H9 (cell line): ENCODE measurements at regions not wholly inside any gene's neighbourhood (a gene's known extent, or its start where the extent isn't known, plus 50 kb on each side); places are given as distances from the start of the nearest gene placed in this dataset.

Experiments
- DNase-seq: peaks from one replicate; pipeline ENCODE4 v3.0.0-alpha.2; 2017
- H2AFZ ChIP-seq: one replicate; pipeline ENCODE4 v1.6.1; 2013; ENCODE audit warnings: mild to moderate bottlenecking, low read length, control low read depth, moderate library complexity
- H2AK5ac ChIP-seq: 2 replicates; pipeline ENCODE4 v1.6.1; 2013; ENCODE audit warnings: low read length, control low read depth, mixed read lengths; ENCODE audit not compliant: insufficient read length
- H2BK120ac ChIP-seq: one replicate; pipeline ENCODE4 v1.6.1; 2013; ENCODE audit warnings: low read depth, mild to moderate bottlenecking, low read length, control low read depth, inconsistent platforms; ENCODE audit not compliant: poor library complexity, severe bottlenecking
- H2BK12ac ChIP-seq: 2 replicates; pipeline ENCODE4 v1.6.1; 2013; ENCODE audit warnings: low read length, control low read depth, mixed read lengths, low read depth; ENCODE audit not compliant: insufficient read length
- H2BK15ac ChIP-seq: 2 replicates; pipeline ENCODE4 v1.6.1; 2013; ENCODE audit warnings: low read depth, low read length, control low read depth
- H2BK20ac ChIP-seq: one replicate; pipeline ENCODE4 v1.6.1; 2013; ENCODE audit warnings: low read depth, mild to moderate bottlenecking, low read length, control low read depth, inconsistent platforms; ENCODE audit not compliant: poor library complexity, severe bottlenecking
- H2BK5ac ChIP-seq: 2 replicates; pipeline ENCODE4 v1.6.1; 2013; ENCODE audit warnings: low read length, control low read depth, mixed read lengths; ENCODE audit not compliant: insufficient read length
- H3K14ac ChIP-seq: 2 replicates; pipeline ENCODE4 v1.6.1; 2013; ENCODE audit warnings: low read length, control low read depth; ENCODE audit not compliant: insufficient read depth
- H3K18ac ChIP-seq: 2 replicates; pipeline ENCODE4 v1.6.1; 2013; ENCODE audit warnings: low read depth, mild to moderate bottlenecking, mixed read lengths, low read length, control low read depth; ENCODE audit not compliant: insufficient read length
- H3K23ac ChIP-seq: 2 replicates; pipeline ENCODE4 v1.6.1; 2013; ENCODE audit warnings: low read length, control low read depth, mixed read lengths, low read depth; ENCODE audit not compliant: insufficient read length
- H3K23me2 ChIP-seq: 2 replicates; pipeline ENCODE4 v1.6.1; 2013; ENCODE audit warnings: low read depth, mild to moderate bottlenecking, mixed read lengths, low read length, control low read depth; ENCODE audit not compliant: insufficient read length, poor library complexity, severe bottlenecking
- H3K27ac ChIP-seq: 2 replicates; pipeline ENCODE4 v1.5.1; 2013; ENCODE audit warnings: low read length, control low read depth, mixed read lengths, low read depth; ENCODE audit not compliant: insufficient read length
- H3K27me3 ChIP-seq: 2 replicates; pipeline ENCODE4 v1.6.1; 2013; ENCODE audit warnings: low read length, control low read depth, inconsistent platforms; ENCODE audit not compliant: insufficient read depth
- H3K4ac ChIP-seq: 2 replicates; pipeline ENCODE4 v1.6.1; 2013; ENCODE audit warnings: low read depth, mild to moderate bottlenecking, control low read depth, inconsistent platforms, low read length, moderate library complexity
- H3K4me1 ChIP-seq: 2 replicates; pipeline ENCODE4 v1.6.1; 2013; ENCODE audit warnings: low read length, control low read depth, inconsistent platforms; ENCODE audit not compliant: insufficient read depth
- H3K4me2 ChIP-seq: 2 replicates; pipeline ENCODE4 v1.6.1; 2013; ENCODE audit warnings: low read length, control low read depth, mixed read lengths; ENCODE audit not compliant: insufficient read length, insufficient read depth
- H3K56ac ChIP-seq: 2 replicates; pipeline ENCODE4 v1.6.1; 2013; ENCODE audit warnings: low read depth, mild to moderate bottlenecking, mixed read lengths, low read length, control low read depth; ENCODE audit not compliant: insufficient read length
- H3K79me1 ChIP-seq: 2 replicates; pipeline ENCODE4 v1.6.1; 2013; ENCODE audit warnings: low read depth, mild to moderate bottlenecking, moderate library complexity, low read length, control low read depth, inconsistent platforms; ENCODE audit not compliant: insufficient read depth, poor library complexity, severe bottlenecking
- H3K79me2 ChIP-seq: 2 replicates; pipeline ENCODE4 v1.6.1; 2013; ENCODE audit warnings: low read length, control low read depth, inconsistent platforms; ENCODE audit not compliant: insufficient read depth
- H3K9ac ChIP-seq: 2 replicates; pipeline ENCODE4 v1.6.1; 2013; ENCODE audit warnings: low read length, control low read depth, mixed read lengths; ENCODE audit not compliant: insufficient read length; ENCODE audit errors: extremely low read depth
- H3K9me3 ChIP-seq: one replicate; pipeline ENCODE4 v1.6.1; 2013; ENCODE audit warnings: low read depth, low read length, inconsistent platforms; ENCODE audit not compliant: control insufficient read depth
- H3T11ph ChIP-seq: one replicate; pipeline ENCODE4 v1.6.1; 2013; ENCODE audit warnings: mild to moderate bottlenecking, low read length, control low read depth, inconsistent platforms
- H4K20me1 ChIP-seq: one replicate; pipeline ENCODE4 v1.6.1; 2013; ENCODE audit not compliant: control insufficient read depth, insufficient read length, insufficient read depth
- H4K5ac ChIP-seq: 2 replicates; pipeline ENCODE4 v1.6.1; 2013; ENCODE audit warnings: low read depth, mild to moderate bottlenecking, mixed read lengths, low read length, control low read depth; ENCODE audit not compliant: insufficient read length
- H4K8ac ChIP-seq: replicated peaks from 2 replicates; pipeline ENCODE4 v1.6.1; 2013; ENCODE audit warnings: low read length, control low read depth, mixed read lengths, low read depth; ENCODE audit not compliant: insufficient read length
- H4K91ac ChIP-seq: 2 replicates; pipeline ENCODE4 v1.6.1; 2013; ENCODE audit warnings: low read depth, mild to moderate bottlenecking, moderate library complexity, mixed read lengths, low read length, control low read depth; ENCODE audit not compliant: insufficient read length
- H3K27ac Mint-ChIP-seq, 3 experiments: 2 replicates in 2 of 3; 3 replicates in 1 of 3; pipeline ENCODE4 v1.8.0; 2020 to 2021; ENCODE audit warnings: mixed read lengths in 3 of 3, mild to moderate bottlenecking in 1 of 3, moderate library complexity in 1 of 3
- H3K27me3 Mint-ChIP-seq: 2 replicates; pipeline ENCODE4 v1.8.0; 2021; ENCODE audit warnings: low read depth, mild to moderate bottlenecking, moderate library complexity, mixed read lengths
- H3K36me3 Mint-ChIP-seq, 3 experiments: 2 replicates in 2 of 3; 3 replicates in 1 of 3; pipeline ENCODE4 v1.8.0; 2020 to 2021; ENCODE audit warnings: low read depth in 3 of 3, mixed read lengths in 3 of 3; ENCODE audit not compliant: insufficient read depth in 1 of 3
- H3K4me1 Mint-ChIP-seq, 2 experiments: 2 replicates each; pipeline ENCODE4 v1.8.0; 2020; ENCODE audit warnings: mixed read lengths in 2 of 2
- H3K4me3 Mint-ChIP-seq, 2 experiments: 2 replicates in 1 of 2; 3 replicates in 1 of 2; pipeline ENCODE4 v1.8.0; 2020 to 2021; ENCODE audit warnings: mild to moderate bottlenecking in 2 of 2, mixed read lengths in 2 of 2, moderate library complexity in 1 of 2
- H3K9me3 Mint-ChIP-seq, 2 experiments: 2 replicates in 1 of 2; 3 replicates in 1 of 2; pipeline ENCODE4 v1.8.0; 2020; ENCODE audit warnings: mild to moderate bottlenecking in 2 of 2, mixed read lengths in 2 of 2, moderate library complexity in 1 of 2
- whole genome bisulfite sequencing: extraction: QIAGEN DNeasy Blood & Tissue Kit; methylation state at CpG from one replicate; pipeline ENCODE4 v1.1.7; 2013; ENCODE audit warnings: missing lambda C conversion rate, low lambda C conversion rate, mixed read lengths; ENCODE audit not compliant: insufficient read length; ENCODE audit errors: extremely low coverage; 5-methylcytosine and 5-hydroxymethylcytosine counted together
- TF ChIP-seq, protein P1 (sequence below): fragments of 200-600 bp; sonication (generic); conservative IDR thresholded peaks from 3 replicates; pipeline ENCODE4 v1.8.0; 2021; ENCODE audit warnings: antibody characterized with exemption, mild to moderate bottlenecking

DNA sequence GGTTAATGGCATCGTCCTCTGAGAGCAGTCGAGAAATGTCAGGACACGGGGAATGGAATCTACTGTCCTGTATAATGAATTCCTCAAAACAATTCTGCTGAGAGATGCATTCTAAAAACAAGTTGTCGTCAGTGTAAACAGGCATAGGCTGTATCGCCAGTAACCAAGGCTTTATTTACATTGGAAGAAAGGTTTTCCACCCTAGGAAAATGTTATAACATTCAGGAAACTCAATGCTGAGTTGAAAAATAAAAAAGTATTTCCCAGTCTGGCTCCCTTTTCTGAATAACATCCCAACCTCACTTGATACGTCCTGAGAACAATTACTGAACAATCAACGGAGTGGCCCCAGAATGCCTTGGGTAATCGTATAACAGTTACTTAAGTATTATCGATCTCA is 79.6 kb upstream of the UCN3 start:
- Histone ChIP-seq H3K4me2 (no peak overlapping the region), H3K27me3 (no peaks in the 10 kb centered on the region), H3K4ac (no peak overlapping the region), H3K14ac (no peak overlapping the region), H3K79me2 (no peaks in the 10 kb centered on the region), H2AFZ (no peak overlapping the region), H3K79me1 (no peaks in the 10 kb centered on the region), H3T11ph (no peak overlapping the region), H2BK5ac (no peak overlapping the region), H4K20me1 (no peaks in the 10 kb centered on the region), H2BK12ac (no peak overlapping the region), H2BK20ac (no peak overlapping the region), H3K18ac (no peak overlapping the region), H3K27ac (no peak overlapping the region), H3K4me1 (peaks cover 7% of the 10 kb centered on the region; the same call in 1 of the 2 replicates), H4K91ac (no peak overlapping the region), H3K9me3 (no peaks in the 10 kb centered on the region), H3K56ac (no peak overlapping the region), H4K8ac (no peak overlapping the region), H2BK120ac (no peak overlapping the region), H3K23me2 (no peaks in the 10 kb centered on the region), H2BK15ac (no peak overlapping the region), H2AK5ac (no peak overlapping the region), H4K5ac (no peak overlapping the region), H3K9ac (no peak overlapping the region), H3K23ac (no peak overlapping the region)
- peaks cover 0 to 5% (median 5%) of the 10 kb centered on the region in 3 experiments; a peak in 3 of 7 replicates for H3K36me3 Mint-ChIP-seq
- H3K27me3 Mint-ChIP-seq: no peaks in the 10 kb centered on the region; the same call in 1 of the 2 replicates
- no peak for DNase-seq
- WGBS: no CpG with 5 or more reads among the region's 9 CpGs
- H3K4me1 Mint-ChIP-seq: peaks cover 10 to 16% of the 10 kb centered on the region in 2 experiments
- H3K4me3 Mint-ChIP-seq: no peak overlapping the region
- TF ChIP-seq, protein P1, sequence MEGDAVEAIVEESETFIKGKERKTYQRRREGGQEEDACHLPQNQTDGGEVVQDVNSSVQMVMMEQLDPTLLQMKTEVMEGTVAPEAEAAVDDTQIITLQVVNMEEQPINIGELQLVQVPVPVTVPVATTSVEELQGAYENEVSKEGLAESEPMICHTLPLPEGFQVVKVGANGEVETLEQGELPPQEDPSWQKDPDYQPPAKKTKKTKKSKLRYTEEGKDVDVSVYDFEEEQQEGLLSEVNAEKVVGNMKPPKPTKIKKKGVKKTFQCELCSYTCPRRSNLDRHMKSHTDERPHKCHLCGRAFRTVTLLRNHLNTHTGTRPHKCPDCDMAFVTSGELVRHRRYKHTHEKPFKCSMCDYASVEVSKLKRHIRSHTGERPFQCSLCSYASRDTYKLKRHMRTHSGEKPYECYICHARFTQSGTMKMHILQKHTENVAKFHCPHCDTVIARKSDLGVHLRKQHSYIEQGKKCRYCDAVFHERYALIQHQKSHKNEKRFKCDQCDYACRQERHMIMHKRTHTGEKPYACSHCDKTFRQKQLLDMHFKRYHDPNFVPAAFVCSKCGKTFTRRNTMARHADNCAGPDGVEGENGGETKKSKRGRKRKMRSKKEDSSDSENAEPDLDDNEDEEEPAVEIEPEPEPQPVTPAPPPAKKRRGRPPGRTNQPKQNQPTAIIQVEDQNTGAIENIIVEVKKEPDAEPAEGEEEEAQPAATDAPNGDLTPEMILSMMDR: no peak
- no peak overlapping the region for H3K27ac Mint-ChIP-seq
- H3K9me3 Mint-ChIP-seq: peaks cover 6 to 35% of the 10 kb centered on the region in 2 experiments; a peak in 4 of 5 replicates
